ENCODE measurements at regions not wholly inside any gene's neighbourhood (a gene's known extent, or its start where the extent isn't known, plus 50 kb on each side); places are given as distances from the start of the nearest gene placed in this dataset.

DNA sequence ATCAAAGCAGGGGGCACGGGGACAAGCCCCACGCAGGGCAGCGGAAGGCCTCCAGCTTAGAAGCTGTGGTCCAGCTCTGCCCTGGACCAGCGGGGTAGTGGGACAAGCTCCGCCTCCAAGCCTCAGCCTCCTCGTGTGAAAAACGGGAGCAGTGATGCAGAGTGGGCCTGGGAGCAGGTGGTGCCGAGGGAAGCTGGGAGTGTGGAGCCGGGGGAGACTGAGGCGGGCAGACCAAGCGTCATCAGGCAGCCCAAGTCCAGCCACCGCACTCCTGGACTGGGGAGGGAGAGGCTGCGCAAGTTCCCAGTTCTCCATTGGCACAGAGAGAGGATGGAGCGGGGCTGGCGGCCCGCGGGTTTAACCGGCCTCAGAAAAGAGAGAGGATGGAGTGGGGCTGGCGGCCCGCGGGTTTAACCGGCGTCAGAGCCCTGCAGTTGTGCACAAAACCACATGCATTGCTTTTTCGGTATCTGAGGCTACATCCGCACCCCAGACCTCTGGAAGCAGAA, 68.1 kb upstream of the PHF21B start (continued):
- TF ChIP-seq, protein P1, sequence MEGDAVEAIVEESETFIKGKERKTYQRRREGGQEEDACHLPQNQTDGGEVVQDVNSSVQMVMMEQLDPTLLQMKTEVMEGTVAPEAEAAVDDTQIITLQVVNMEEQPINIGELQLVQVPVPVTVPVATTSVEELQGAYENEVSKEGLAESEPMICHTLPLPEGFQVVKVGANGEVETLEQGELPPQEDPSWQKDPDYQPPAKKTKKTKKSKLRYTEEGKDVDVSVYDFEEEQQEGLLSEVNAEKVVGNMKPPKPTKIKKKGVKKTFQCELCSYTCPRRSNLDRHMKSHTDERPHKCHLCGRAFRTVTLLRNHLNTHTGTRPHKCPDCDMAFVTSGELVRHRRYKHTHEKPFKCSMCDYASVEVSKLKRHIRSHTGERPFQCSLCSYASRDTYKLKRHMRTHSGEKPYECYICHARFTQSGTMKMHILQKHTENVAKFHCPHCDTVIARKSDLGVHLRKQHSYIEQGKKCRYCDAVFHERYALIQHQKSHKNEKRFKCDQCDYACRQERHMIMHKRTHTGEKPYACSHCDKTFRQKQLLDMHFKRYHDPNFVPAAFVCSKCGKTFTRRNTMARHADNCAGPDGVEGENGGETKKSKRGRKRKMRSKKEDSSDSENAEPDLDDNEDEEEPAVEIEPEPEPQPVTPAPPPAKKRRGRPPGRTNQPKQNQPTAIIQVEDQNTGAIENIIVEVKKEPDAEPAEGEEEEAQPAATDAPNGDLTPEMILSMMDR (IDR thresholded peaks at IDR 0.05): no peak

DNA sequence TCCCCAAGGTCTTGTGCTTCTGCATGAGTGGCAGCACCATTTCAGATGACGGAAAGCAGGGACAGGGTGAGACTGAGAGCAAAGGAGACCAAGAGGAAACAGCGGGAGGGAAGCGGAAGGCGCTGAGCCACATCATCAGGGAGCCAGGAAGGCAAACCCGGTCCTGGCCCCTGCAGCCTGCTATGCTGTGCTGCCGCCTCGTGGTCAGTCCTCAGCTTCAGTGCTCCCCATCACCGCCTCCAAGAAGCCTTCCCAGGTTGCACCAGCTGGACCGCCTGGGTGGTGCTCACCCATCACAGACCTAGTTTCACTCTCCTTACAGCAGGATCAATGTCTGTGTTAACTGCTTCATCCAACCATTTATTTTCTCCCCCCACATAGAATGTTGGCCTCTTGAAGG, 73.0 kb upstream of the PHF21B start:
- CTCF ChIA-PET: interaction anchor here (0.8 to 3.5 kb wide), 14 partner anchors 13 to 390 kb away, joined by 3 to 22 read pairs (median 6); no protein-coding TSS in a partner anchor
- peaks cover 21% of the 10 kb centered on the region for H3K4me1 Mint-ChIP-seq
- H3K27ac Mint-ChIP-seq: no peak overlapping the region
- peak; percentile 80 for ATAC-seq
- POLR2A ChIA-PET: interaction anchor here (0.7 to 1.1 kb wide), 2 partner anchors 78 to 140 kb away, joined by 3 read pairs; no protein-coding TSS in a partner anchor
- peaks cover 5% of the 10 kb centered on the region for H3K27me3 Mint-ChIP-seq (ENCODE audit: low read depth)
- peak; percentile 72 for DNase-seq (ENCODE audit: low spot score)
- no peak overlapping the region for H3K4me3 Mint-ChIP-seq
- peaks cover 6% of the 10 kb centered on the region for H3K36me3 Mint-ChIP-seq
- peaks cover 7% of the 10 kb centered on the region for H3K9me3 Mint-ChIP-seq
- no peak for TF ChIP-seq CREB1 (CRISPR knock-in tag; IDR thresholded peaks at IDR 0.05)
- TF ChIP-seq, protein P2, sequence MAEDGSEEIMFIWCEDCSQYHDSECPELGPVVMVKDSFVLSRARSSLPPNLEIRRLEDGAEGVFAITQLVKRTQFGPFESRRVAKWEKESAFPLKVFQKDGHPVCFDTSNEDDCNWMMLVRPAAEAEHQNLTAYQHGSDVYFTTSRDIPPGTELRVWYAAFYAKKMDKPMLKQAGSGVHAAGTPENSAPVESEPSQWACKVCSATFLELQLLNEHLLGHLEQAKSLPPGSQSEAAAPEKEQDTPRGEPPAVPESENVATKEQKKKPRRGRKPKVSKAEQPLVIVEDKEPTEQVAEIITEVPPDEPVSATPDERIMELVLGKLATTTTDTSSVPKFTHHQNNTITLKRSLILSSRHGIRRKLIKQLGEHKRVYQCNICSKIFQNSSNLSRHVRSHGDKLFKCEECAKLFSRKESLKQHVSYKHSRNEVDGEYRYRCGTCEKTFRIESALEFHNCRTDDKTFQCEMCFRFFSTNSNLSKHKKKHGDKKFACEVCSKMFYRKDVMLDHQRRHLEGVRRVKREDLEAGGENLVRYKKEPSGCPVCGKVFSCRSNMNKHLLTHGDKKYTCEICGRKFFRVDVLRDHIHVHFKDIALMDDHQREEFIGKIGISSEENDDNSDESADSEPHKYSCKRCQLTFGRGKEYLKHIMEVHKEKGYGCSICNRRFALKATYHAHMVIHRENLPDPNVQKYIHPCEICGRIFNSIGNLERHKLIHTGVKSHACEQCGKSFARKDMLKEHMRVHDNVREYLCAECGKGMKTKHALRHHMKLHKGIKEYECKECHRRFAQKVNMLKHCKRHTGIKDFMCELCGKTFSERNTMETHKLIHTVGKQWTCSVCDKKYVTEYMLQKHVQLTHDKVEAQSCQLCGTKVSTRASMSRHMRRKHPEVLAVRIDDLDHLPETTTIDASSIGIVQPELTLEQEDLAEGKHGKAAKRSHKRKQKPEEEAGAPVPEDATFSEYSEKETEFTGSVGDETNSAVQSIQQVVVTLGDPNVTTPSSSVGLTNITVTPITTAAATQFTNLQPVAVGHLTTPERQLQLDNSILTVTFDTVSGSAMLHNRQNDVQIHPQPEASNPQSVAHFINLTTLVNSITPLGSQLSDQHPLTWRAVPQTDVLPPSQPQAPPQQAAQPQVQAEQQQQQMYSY (CRISPR knock-in tag; IDR thresholded peaks at IDR 0.05): no peak
- TF ChIP-seq, protein P3, sequence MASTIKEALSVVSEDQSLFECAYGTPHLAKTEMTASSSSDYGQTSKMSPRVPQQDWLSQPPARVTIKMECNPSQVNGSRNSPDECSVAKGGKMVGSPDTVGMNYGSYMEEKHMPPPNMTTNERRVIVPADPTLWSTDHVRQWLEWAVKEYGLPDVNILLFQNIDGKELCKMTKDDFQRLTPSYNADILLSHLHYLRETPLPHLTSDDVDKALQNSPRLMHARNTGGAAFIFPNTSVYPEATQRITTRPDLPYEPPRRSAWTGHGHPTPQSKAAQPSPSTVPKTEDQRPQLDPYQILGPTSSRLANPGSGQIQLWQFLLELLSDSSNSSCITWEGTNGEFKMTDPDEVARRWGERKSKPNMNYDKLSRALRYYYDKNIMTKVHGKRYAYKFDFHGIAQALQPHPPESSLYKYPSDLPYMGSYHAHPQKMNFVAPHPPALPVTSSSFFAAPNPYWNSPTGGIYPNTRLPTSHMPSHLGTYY (CRISPR knock-in tag; IDR thresholded peaks at IDR 0.05): no peak
- TF ChIP-seq GABPB1 (CRISPR knock-in tag; IDR thresholded peaks at IDR 0.05): no peak
- TF ChIP-seq, protein P4, sequence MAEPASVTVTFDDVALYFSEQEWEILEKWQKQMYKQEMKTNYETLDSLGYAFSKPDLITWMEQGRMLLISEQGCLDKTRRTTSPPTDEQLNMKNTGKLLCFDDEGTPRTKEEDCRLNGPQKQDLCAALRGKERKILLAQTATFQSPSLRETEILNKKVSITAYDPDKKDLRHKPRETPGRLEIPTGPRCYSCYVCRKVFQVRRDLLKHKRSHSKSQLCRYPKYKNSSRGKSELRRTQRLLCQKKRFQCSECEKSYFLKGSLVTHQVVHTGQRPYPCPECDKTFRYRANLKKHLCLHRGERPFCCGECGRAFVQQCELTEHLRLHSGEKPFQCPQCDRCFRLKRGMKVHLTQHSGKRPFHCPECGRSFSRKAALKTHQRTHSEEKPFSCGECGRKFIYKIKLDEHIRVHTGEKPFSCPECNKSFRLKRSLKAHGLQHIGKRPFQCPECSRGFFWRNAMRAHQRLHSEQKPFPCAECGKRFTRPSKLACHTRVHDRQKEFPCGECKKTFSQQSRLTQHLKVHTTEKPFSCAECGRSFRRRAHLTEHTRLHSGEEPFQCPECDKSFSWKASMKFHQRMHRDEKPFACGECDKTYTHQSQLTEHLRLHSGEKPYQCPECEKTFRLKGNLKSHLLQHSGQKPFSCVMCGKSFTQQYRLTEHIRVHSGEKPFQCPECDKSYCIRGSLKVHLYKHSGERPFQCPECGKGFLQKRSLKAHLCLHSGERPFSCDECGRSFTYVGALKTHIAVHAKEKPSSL (CRISPR knock-in tag; conservative IDR thresholded peaks at IDR 0.05): no peak
- TF ChIP-seq ZBTB21 (CRISPR knock-in tag; IDR thresholded peaks at IDR 0.05; ENCODE audit: borderline replicate concordance): no peak
- TF ChIP-seq, protein P5, sequence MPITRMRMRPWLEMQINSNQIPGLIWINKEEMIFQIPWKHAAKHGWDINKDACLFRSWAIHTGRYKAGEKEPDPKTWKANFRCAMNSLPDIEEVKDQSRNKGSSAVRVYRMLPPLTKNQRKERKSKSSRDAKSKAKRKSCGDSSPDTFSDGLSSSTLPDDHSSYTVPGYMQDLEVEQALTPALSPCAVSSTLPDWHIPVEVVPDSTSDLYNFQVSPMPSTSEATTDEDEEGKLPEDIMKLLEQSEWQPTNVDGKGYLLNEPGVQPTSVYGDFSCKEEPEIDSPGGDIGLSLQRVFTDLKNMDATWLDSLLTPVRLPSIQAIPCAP (CRISPR knock-in tag; IDR thresholded peaks at IDR 0.05): no peak
- TF ChIP-seq JAZF1 (CRISPR knock-in tag; IDR thresholded peaks at IDR 0.05): no peak
- TF ChIP-seq NFATC4 (CRISPR knock-in tag; IDR thresholded peaks at IDR 0.05): no peak
- TF ChIP-seq, protein P1 (IDR thresholded peaks at IDR 0.05): peak; percentile 25; the same call in 1 of the 2 replicates
- 0 out of 2 replicates have a peak, but pooled peaks have one; percentile 36 for TF ChIP-seq TP53 (CRISPR knock-in tag; IDR thresholded peaks at IDR 0.05)
- TF ChIP-seq, protein P6, sequence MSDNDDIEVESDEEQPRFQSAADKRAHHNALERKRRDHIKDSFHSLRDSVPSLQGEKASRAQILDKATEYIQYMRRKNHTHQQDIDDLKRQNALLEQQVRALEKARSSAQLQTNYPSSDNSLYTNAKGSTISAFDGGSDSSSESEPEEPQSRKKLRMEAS (CRISPR knock-in tag; IDR thresholded peaks at IDR 0.05): no peak
- no peak for TF ChIP-seq SMAD4 (CRISPR knock-in tag; IDR thresholded peaks at IDR 0.05)
- TF ChIP-seq ZNF121 (CRISPR knock-in tag; IDR thresholded peaks at IDR 0.05): peak; percentile 29; the same call in 1 of the 2 replicates
- TF ChIP-seq, protein P7, sequence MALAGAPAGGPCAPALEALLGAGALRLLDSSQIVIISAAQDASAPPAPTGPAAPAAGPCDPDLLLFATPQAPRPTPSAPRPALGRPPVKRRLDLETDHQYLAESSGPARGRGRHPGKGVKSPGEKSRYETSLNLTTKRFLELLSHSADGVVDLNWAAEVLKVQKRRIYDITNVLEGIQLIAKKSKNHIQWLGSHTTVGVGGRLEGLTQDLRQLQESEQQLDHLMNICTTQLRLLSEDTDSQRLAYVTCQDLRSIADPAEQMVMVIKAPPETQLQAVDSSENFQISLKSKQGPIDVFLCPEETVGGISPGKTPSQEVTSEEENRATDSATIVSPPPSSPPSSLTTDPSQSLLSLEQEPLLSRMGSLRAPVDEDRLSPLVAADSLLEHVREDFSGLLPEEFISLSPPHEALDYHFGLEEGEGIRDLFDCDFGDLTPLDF (CRISPR knock-in tag; IDR thresholded peaks at IDR 0.05): no peak
- no peak for TF ChIP-seq ZNF219 (CRISPR knock-in tag; IDR thresholded peaks at IDR 0.05; ENCODE audit: borderline replicate concordance)
- TF ChIP-seq, protein P8, sequence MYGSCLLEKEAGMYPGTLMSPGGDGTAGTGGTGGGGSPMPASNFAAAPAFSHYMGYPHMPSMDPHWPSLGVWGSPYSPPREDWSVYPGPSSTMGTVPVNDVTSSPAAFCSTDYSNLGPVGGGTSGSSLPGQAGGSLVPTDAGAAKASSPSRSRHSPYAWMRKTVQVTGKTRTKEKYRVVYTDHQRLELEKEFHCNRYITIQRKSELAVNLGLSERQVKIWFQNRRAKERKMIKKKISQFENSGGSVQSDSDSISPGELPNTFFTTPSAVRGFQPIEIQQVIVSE (CRISPR knock-in tag; IDR thresholded peaks at IDR 0.05; ENCODE audit: borderline replicate concordance): no peak
- no peak for TF ChIP-seq FOXP1 (CRISPR knock-in tag; IDR thresholded peaks at IDR 0.05; ENCODE audit: borderline replicate concordance)
- TF ChIP-seq, protein P9, sequence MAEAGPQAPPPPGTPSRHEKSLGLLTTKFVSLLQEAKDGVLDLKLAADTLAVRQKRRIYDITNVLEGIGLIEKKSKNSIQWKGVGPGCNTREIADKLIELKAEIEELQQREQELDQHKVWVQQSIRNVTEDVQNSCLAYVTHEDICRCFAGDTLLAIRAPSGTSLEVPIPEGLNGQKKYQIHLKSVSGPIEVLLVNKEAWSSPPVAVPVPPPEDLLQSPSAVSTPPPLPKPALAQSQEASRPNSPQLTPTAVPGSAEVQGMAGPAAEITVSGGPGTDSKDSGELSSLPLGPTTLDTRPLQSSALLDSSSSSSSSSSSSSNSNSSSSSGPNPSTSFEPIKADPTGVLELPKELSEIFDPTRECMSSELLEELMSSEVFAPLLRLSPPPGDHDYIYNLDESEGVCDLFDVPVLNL (CRISPR knock-in tag; IDR thresholded peaks at IDR 0.05; ENCODE audit: borderline replicate concordance, low read depth): no peak
- no peak for TF ChIP-seq CBFB (CRISPR knock-in tag; IDR thresholded peaks at IDR 0.05; ENCODE audit: low read depth)
